A673 (cell line): ENCODE measurements at regions not wholly inside any gene's neighbourhood (a gene's known extent, or its start where the extent isn't known, plus 50 kb on each side); places are given as distances from the start of the nearest gene placed in this dataset.

Experiments
- BruUV-seq: library from RNA; stranded (reverse); fragments of 400-500 nt; replicated peaks from 2 replicates; lab custom pipeline; 2021; lab: Mats Ljungman, UMichigan
- CTCF ChIA-PET: fragments of 300-600 bp; sonication (Branson Sonifier 250); formaldehyde crosslinking; loops from one replicate; lab custom pipeline; 2022; ENCODE audit warnings: antibody characterized with exemption; lab: Charles Lee
- POLR2A ChIA-PET: fragments of 300-600 bp; sonication (Branson Sonifier 250); formaldehyde crosslinking; loops from one replicate; lab custom pipeline; 2022; ENCODE audit warnings: antibody characterized with exemption; ENCODE audit not compliant: low non-redundant PET; lab: Charles Lee
- DNase-seq: peaks from one replicate; pipeline ENCODE4 v3.0.0-alpha.2; 2015; ENCODE audit warnings: low spot score
- H3K27ac ChIP-seq: fragments of 200-600 bp; sonication (generic); 2 replicates; pipeline ENCODE4 v1.5.1; 2016; ENCODE audit warnings: mixed run types, low read depth, mild to moderate bottlenecking, mixed read lengths, antibody characterized with exemption, low read length; ENCODE audit not compliant: poor library complexity, severe bottlenecking
- H3K27me3 ChIP-seq: fragments of 200-600 bp; sonication (generic); replicated peaks from 2 replicates; pipeline ENCODE4 v1.6.1; 2017; ENCODE audit warnings: mixed run types, low read depth, mild to moderate bottlenecking, mixed read lengths, antibody characterized with exemption, low read length; ENCODE audit not compliant: insufficient read depth, poor library complexity
- H3K36me3 ChIP-seq: fragments of 200-600 bp; sonication (generic); 2 replicates; pipeline ENCODE4 v1.6.1; 2016; ENCODE audit warnings: mixed run types, mild to moderate bottlenecking, mixed read lengths, antibody characterized with exemption, low read length; ENCODE audit not compliant: insufficient read depth, poor library complexity, severe bottlenecking
- H3K4me1 ChIP-seq: fragments of 200-600 bp; sonication (generic); 2 replicates; pipeline ENCODE4 v1.6.1; 2017; ENCODE audit warnings: mixed run types, mild to moderate bottlenecking, mixed read lengths, antibody characterized with exemption, low read length; ENCODE audit not compliant: insufficient read depth, poor library complexity, severe bottlenecking
- H3K4me3 ChIP-seq: fragments of 200-600 bp; sonication (generic); 2 replicates; pipeline ENCODE4 v1.5.1; 2016; ENCODE audit warnings: low read depth, mixed run types, mild to moderate bottlenecking, mixed read lengths, low read length; ENCODE audit not compliant: poor library complexity, severe bottlenecking
- H3K9me3 ChIP-seq: fragments of 200-600 bp; sonication (generic); 2 replicates; pipeline ENCODE4 v1.6.1; 2016; ENCODE audit warnings: mixed run types, low read depth, mild to moderate bottlenecking, mixed read lengths, antibody characterized with exemption, low read length; ENCODE audit not compliant: poor library complexity, severe bottlenecking
- CTCF ChIP-seq: fragments of 300-800, 200-600 bp; sonication (generic); conservative IDR thresholded peaks from 2 replicates; pipeline ENCODE4 v1.5.1; 2017; ENCODE audit warnings: low read depth, mild to moderate bottlenecking, antibody characterized with exemption, low read length, moderate library complexity, mixed read lengths
- EZH2 ChIP-seq: fragments of 200-600 bp; sonication (generic); IDR thresholded peaks from 2 replicates; pipeline ENCODE4 v1.6.1; 2017; ENCODE audit warnings: borderline replicate concordance, low read depth, mild to moderate bottlenecking, mixed read lengths, antibody characterized with exemption, low read length; ENCODE audit not compliant: poor library complexity, severe bottlenecking
- intact Hi-C: fragments of 100-400 bp; cut with micrococcal nuclease; formaldehyde crosslinking; loops from one replicate; pipeline ENCODE4 v1.10.0; 2022; ENCODE audit not compliant: unreplicated experiment

GRCh38 chr7:52958621-52959140 lies 76.8 kb upstream of the POM121L12 start:
- no peak for DNase-seq
- ChIA-PET POLR2A (no interaction called here), CTCF (no interaction called here)
- peaks cover 39% of the 10 kb centered on the region for H3K9me3 ChIP-seq
- BruUV-seq, result no TSS peak
- intact Hi-C loops, result no loop called here
- TF ChIP-seq EZH2, result no peak
- TF ChIP-seq CTCF, result no peak
- H3K4me1 ChIP-seq, result no peaks in the 10 kb centered on the region
- H3K36me3 ChIP-seq, result no peaks in the 10 kb centered on the region
- H3K4me3 ChIP-seq, result no peak overlapping the region
- no peak overlapping the region for H3K27ac ChIP-seq
- no peaks in the 10 kb centered on the region for H3K27me3 ChIP-seq

GRCh38 chr7:52956379-52956915 lies 79.0 kb upstream of the POM121L12 start:
- H3K36me3 ChIP-seq, result no peaks in the 10 kb centered on the region
- H3K4me3 ChIP-seq, result no peak overlapping the region
- CTCF ChIA-PET, result no interaction called here
- H3K27me3 ChIP-seq, result no peaks in the 10 kb centered on the region
- H3K9me3 ChIP-seq, result peaks cover 38% of the 10 kb centered on the region
- H3K4me1 ChIP-seq, result no peaks in the 10 kb centered on the region
- no peak overlapping the region for H3K27ac ChIP-seq
- TF ChIP-seq CTCF, result no peak
- TF ChIP-seq EZH2, result no peak
- POLR2A ChIA-PET, result no interaction called here
- intact Hi-C loops, result no loop called here
- no peak for DNase-seq
- BruUV-seq, result no TSS peak

GRCh38 chr7:52955522-52955921 lies 79.9 kb upstream of the POM121L12 start:
- Histone ChIP-seq H3K27me3 (no peaks in the 10 kb centered on the region), H3K9me3 (peaks cover 44% of the 10 kb centered on the region), H3K36me3 (no peaks in the 10 kb centered on the region), H3K27ac (no peak overlapping the region), H3K4me3 (no peak overlapping the region), H3K4me1 (no peaks in the 10 kb centered on the region)
- no TSS peak for BruUV-seq
- ChIA-PET POLR2A (no interaction called here), CTCF (no interaction called here)
- DNase-seq, result no peak
- no peak for TF ChIP-seq CTCF
- TF ChIP-seq EZH2, result no peak
- intact Hi-C loops, result no loop called here
